H1 (cell line): ENCODE measurements at regions not wholly inside any gene's neighbourhood (a gene's known extent, or its start where the extent isn't known, plus 50 kb on each side); places are given as distances from the start of the nearest gene placed in this dataset.

ENCODE experiments used
- CTCF ChIA-PET: fragments of 300-600 bp; sonication (Branson Sonifier 250); formaldehyde crosslinking; loops from one replicate; lab custom pipeline; 2021; ENCODE audit not compliant: partially characterized antibody; lab: Charles Lee
- POLR2A ChIA-PET: fragments of 300-600 bp; sonication (Branson Sonifier 250); formaldehyde crosslinking; loops from one replicate; lab custom pipeline; 2021; ENCODE audit warnings: inconsistent platforms; ENCODE audit not compliant: partially characterized antibody; lab: Charles Lee
- DNase-seq, 2 experiments: peaks; one replicate each; pipeline versions ENCODE4 v3.0.0 to v3.0.0-alpha.2; 2010 to 2022; ENCODE audit warnings: low spot score in 2 of 2, low read depth in 1 of 2, mixed read lengths in 1 of 2
- FAIRE-seq: peaks from 2 replicates; lab custom pipeline; 2011; peaks lifted over from hg19 to GRCh38; lab: Jason Lieb, UNC
- H2AFZ ChIP-seq: 2 replicates; pipeline ENCODE4 v1.8.1; 2012; ENCODE audit warnings: low read length, inconsistent platforms
- H2AK5ac ChIP-seq: 2 replicates; pipeline ENCODE4 v1.6.1; 2013; ENCODE audit warnings: low read depth, low read length
- H2BK120ac ChIP-seq: replicated peaks from 2 replicates; pipeline ENCODE3; 2013; ENCODE audit warnings: low read depth, low read length, inconsistent platforms
- H2BK12ac ChIP-seq: 2 replicates; pipeline ENCODE4 v1.6.1; 2013; ENCODE audit warnings: low read depth, low read length
- H2BK15ac ChIP-seq: 2 replicates; pipeline ENCODE4 v1.6.1; 2013; ENCODE audit warnings: low read length
- H2BK20ac ChIP-seq: 2 replicates; pipeline ENCODE4 v1.6.1; 2013; ENCODE audit warnings: low read length
- H2BK5ac ChIP-seq: 2 replicates; pipeline ENCODE4 v1.6.1; 2013; ENCODE audit warnings: low read depth, low read length
- H3K14ac ChIP-seq: 2 replicates; pipeline ENCODE4 v1.6.1; 2013; ENCODE audit warnings: inconsistent platforms; ENCODE audit not compliant: insufficient read length
- H3K18ac ChIP-seq: 2 replicates; pipeline ENCODE4 v1.6.1; 2013; ENCODE audit warnings: low read length; ENCODE audit errors: extremely low read depth
- H3K23ac ChIP-seq: 2 replicates; pipeline ENCODE4 v1.6.1; 2013; ENCODE audit warnings: inconsistent platforms; ENCODE audit not compliant: insufficient read length
- H3K23me2 ChIP-seq: 2 replicates; pipeline ENCODE4 v1.6.1; 2013; ENCODE audit warnings: low read depth, low read length
- H3K27ac ChIP-seq: 2 replicates; pipeline ENCODE4 v1.6.1; 2011; ENCODE audit warnings: low read depth, low read length, inconsistent platforms
- H3K27me3 ChIP-seq, 4 experiments: replicated peaks in 1 of 4; 1 replicate in 1 of 4; 2 replicates in 3 of 4; pipeline versions ENCODE4 v1.6.1 to v1.8.1; 2011 to 2013; ENCODE audit warnings: low read length in 3 of 4, mild to moderate bottlenecking in 3 of 4, inconsistent platforms in 2 of 4, mixed read lengths in 2 of 4, moderate library complexity in 1 of 4; ENCODE audit not compliant: control insufficient read depth in 3 of 4, insufficient read depth in 3 of 4; ENCODE audit errors: extremely low read depth in 1 of 4
- H3K36me3 ChIP-seq, 4 experiments: 2 replicates each; pipeline versions ENCODE4 v1.6.1 to v1.8.1; 2011 to 2013; ENCODE audit warnings: mild to moderate bottlenecking in 4 of 4, low read length in 3 of 4, moderate library complexity in 2 of 4, control low read depth in 1 of 4, inconsistent platforms in 1 of 4; ENCODE audit not compliant: insufficient read depth in 4 of 4, control insufficient read depth in 2 of 4
- H3K4ac ChIP-seq: replicated peaks from 2 replicates; pipeline ENCODE3; 2013; ENCODE audit warnings: low read length, low read depth, mixed read lengths, inconsistent platforms; ENCODE audit not compliant: insufficient read length
- H3K4me1 ChIP-seq, 4 experiments: replicated peaks in 1 of 4; 1 replicate in 1 of 4; 2 replicates in 3 of 4; pipeline versions ENCODE4 v1.6.1 to v1.8.1; 2011 to 2013; ENCODE audit warnings: low read length in 3 of 4, inconsistent platforms in 2 of 4, mixed read lengths in 1 of 4; ENCODE audit not compliant: insufficient read depth in 4 of 4, control insufficient read depth in 3 of 4
- H3K4me2 ChIP-seq, 2 experiments: 2 replicates each; pipeline versions ENCODE4 v1.6.1 to v1.8.1; 2011 to 2013; ENCODE audit warnings: low read depth in 2 of 2, low read length in 2 of 2, control low read depth in 1 of 2, inconsistent platforms in 1 of 2, mild to moderate bottlenecking in 1 of 2; ENCODE audit not compliant: insufficient read depth in 1 of 2
- H3K4me3 ChIP-seq, 4 experiments: fragments of 200-600, 300-600 bp in 1 of 4; sonication (generic), shearing (Covaris generic), sonication (Bioruptor Twin) in 1 of 4; 2 replicates each; pipeline versions ENCODE4 v1.5.1 to v1.8.1; 2011 to 2016; ENCODE audit warnings: low read length in 4 of 4, low read depth in 3 of 4, control low read depth in 2 of 4, inconsistent platforms in 2 of 4, mild to moderate bottlenecking in 2 of 4, mixed read lengths in 1 of 4, moderate library complexity in 1 of 4; ENCODE audit not compliant: insufficient read depth in 2 of 4; ENCODE audit errors: extremely low read depth in 1 of 4
- H3K56ac ChIP-seq: replicated peaks from 2 replicates; pipeline ENCODE3; 2013; ENCODE audit warnings: low read depth, mild to moderate bottlenecking, mixed read lengths, low read length, inconsistent platforms; ENCODE audit not compliant: insufficient read length
- H3K79me1 ChIP-seq: 2 replicates; pipeline ENCODE4 v1.6.1; 2013; ENCODE audit warnings: low read depth, low read length, control low read depth
- H3K79me2 ChIP-seq, 2 experiments: 2 replicates each; pipeline versions ENCODE4 v1.6.1 to v1.8.1; 2012 to 2013; ENCODE audit warnings: low read length in 2 of 2, mild to moderate bottlenecking in 2 of 2, inconsistent platforms in 1 of 2; ENCODE audit not compliant: insufficient read depth in 2 of 2, control insufficient read depth in 1 of 2
- H3K9ac ChIP-seq, 4 experiments: replicated peaks in 1 of 4; 1 replicate in 1 of 4; 2 replicates in 3 of 4; pipeline versions ENCODE4 v1.6.1 to v1.8.1; 2011 to 2013; ENCODE audit warnings: low read depth in 3 of 4, low read length in 3 of 4, control low read depth in 2 of 4, mild to moderate bottlenecking in 2 of 4, moderate library complexity in 2 of 4, inconsistent platforms in 1 of 4; ENCODE audit errors: extremely low read depth in 1 of 4
- H3K9me3 ChIP-seq, 2 experiments: 2 replicates each; pipeline versions ENCODE4 v1.6.1 to v1.8.1; 2012 to 2013; ENCODE audit warnings: mild to moderate bottlenecking in 2 of 2, moderate library complexity in 2 of 2, control low read depth in 1 of 2, inconsistent platforms in 1 of 2, low read depth in 1 of 2, low read length in 1 of 2, mixed read lengths in 1 of 2; ENCODE audit not compliant: insufficient read depth in 2 of 2
- H4K20me1 ChIP-seq, 2 experiments: replicated peaks in 1 of 2; 2 replicates each; pipeline versions ENCODE3 to v1.8.1; 2011 to 2013; ENCODE audit warnings: inconsistent platforms in 2 of 2, low read length in 2 of 2, mild to moderate bottlenecking in 1 of 2; ENCODE audit not compliant: insufficient read depth in 2 of 2, control insufficient read depth in 1 of 2
- H4K5ac ChIP-seq: 2 replicates; pipeline ENCODE4 v1.6.1; 2013; ENCODE audit warnings: low read length, low read depth, mixed read lengths, inconsistent platforms; ENCODE audit not compliant: insufficient read length
- H4K8ac ChIP-seq: 2 replicates; pipeline ENCODE4 v1.8.0; 2013; ENCODE audit warnings: mild to moderate bottlenecking, moderate library complexity, low read length, inconsistent platforms; ENCODE audit not compliant: insufficient read depth; ENCODE audit errors: extremely low read depth
- H4K91ac ChIP-seq: replicated peaks from 2 replicates; pipeline ENCODE3; 2013; ENCODE audit warnings: low read length, mixed read lengths, inconsistent platforms; ENCODE audit not compliant: insufficient read length
- HDAC2 ChIP-seq, 2 experiments: fragments of 300-600 bp in 1 of 2; sonication (generic) in 1 of 2; IDR thresholded peaks; 2 replicates each; pipeline ENCODE4 v1.6.1; 2011 to 2012; ENCODE audit warnings: low read depth in 2 of 2, low read length in 2 of 2, mild to moderate bottlenecking in 2 of 2, moderate library complexity in 2 of 2, borderline replicate concordance in 1 of 2, inconsistent platforms in 1 of 2
- KDM4A ChIP-seq: IDR thresholded peaks from one replicate; pipeline ENCODE4 v1.7.1; 2012; ENCODE audit warnings: low read depth, mild to moderate bottlenecking, moderate library complexity, low read length, inconsistent platforms; ENCODE audit not compliant: severe bottlenecking
- RAD21 ChIP-seq, 2 experiments: IDR thresholded peaks in 1 of 2; conservative IDR thresholded peaks in 1 of 2; 2 replicates each; pipeline ENCODE4 v1.6.1; 2011; ENCODE audit warnings: low read depth in 2 of 2, low read length in 2 of 2, improper control_type of control experiment in 1 of 2, inconsistent platforms in 1 of 2, mild to moderate bottlenecking in 1 of 2, moderate library complexity in 1 of 2
- WGBS, 2 experiments: shearing (Covaris generic) in 1 of 2; methylation state at CpG; one replicate each; pipeline versions ENCODE4 v1.1.6 to v1.1.7; 2013 to 2015; ENCODE audit warnings: low lambda C conversion rate in 2 of 2, mixed read lengths in 2 of 2, inconsistent platforms in 1 of 2, low coverage in 1 of 2, missing lambda C conversion rate in 1 of 2; ENCODE audit not compliant: insufficient replicate concordance in 2 of 2, insufficient coverage in 1 of 2, insufficient read length in 1 of 2; ENCODE audit errors: extremely low coverage in 1 of 2, missing lambda C conversion rate in 1 of 2; 5-methylcytosine and 5-hydroxymethylcytosine counted together

GRCh38 chr5:73363911-73364730 is 84.5 kb downstream of the FOXD1 start:
- Histone ChIP-seq H3K27me3 (no peaks in the 10 kb centered on the region), H4K8ac (no peak overlapping the region), H3K4ac (no peak overlapping the region), H3K4me3 (no peak overlapping the region), H3K23ac (no peak overlapping the region), H2BK5ac (no peak overlapping the region), H2AFZ (no peak overlapping the region), H3K4me1 (no peaks in the 10 kb centered on the region), H4K20me1 (no peaks in the 10 kb centered on the region), H3K79me1 (no peaks in the 10 kb centered on the region), H3K56ac (no peak overlapping the region), H3K4me2 (no peak overlapping the region), H2BK20ac (no peak overlapping the region), H3K18ac (no peak overlapping the region), H3K23me2 (no peaks in the 10 kb centered on the region), H2BK15ac (no peak overlapping the region), H3K14ac (no peak overlapping the region), H2BK12ac (no peak overlapping the region), H2BK120ac (no peak overlapping the region), H3K36me3 (no peaks in the 10 kb centered on the region), H3K9me3 (no peaks in the 10 kb centered on the region), H3K79me2 (no peaks in the 10 kb centered on the region)
- FAIRE-seq (no peak), DNase-seq (no peak)
- POLR2A ChIA-PET: no interaction called here
- 84% methylated on average over 4 of the region's 4 CpGs; no CpG with 5 or more reads in 1 of the 2 experiments for WGBS, 2 experiments
- no peak for TF ChIP-seq HDAC2 (IDR thresholded peaks at IDR 0.05; ENCODE audit: borderline replicate concordance in 1 of 2, low read depth in 2 of 2, low read length in 2 of 2)
- TF ChIP-seq RAD21 (IDR thresholded peaks at IDR 0.05 in 1 of 2, conservative IDR thresholded peaks at IDR 0.05 in 1 of 2; ENCODE audit: low read depth in 2 of 2, low read length in 2 of 2): peak in 1 of 2 experiments; percentile 14; a peak in 1 of 4 replicates
- TF ChIP-seq KDM4A: no peak
- TF ChIP-seq, all 59 proteins: peak for 1
- Histone ChIP-seq H3K27ac (no peak overlapping the region), H4K5ac (no peak overlapping the region), H2AK5ac (no peak overlapping the region), H3K9ac (no peak overlapping the region), H4K91ac (no peak overlapping the region)
- CTCF ChIA-PET: interaction anchor here (0.6 to 1.7 kb wide), 7 partner anchors 14 to 148 kb away, joined by 3 to 5 read pairs (median 3); no protein-coding TSS in a partner anchor
